ENCODE measurements at regions not wholly inside any gene's neighbourhood (a gene's known extent, or its start where the extent isn't known, plus 50 kb on each side); places are given as distances from the start of the nearest gene placed in this dataset.

DNA sequence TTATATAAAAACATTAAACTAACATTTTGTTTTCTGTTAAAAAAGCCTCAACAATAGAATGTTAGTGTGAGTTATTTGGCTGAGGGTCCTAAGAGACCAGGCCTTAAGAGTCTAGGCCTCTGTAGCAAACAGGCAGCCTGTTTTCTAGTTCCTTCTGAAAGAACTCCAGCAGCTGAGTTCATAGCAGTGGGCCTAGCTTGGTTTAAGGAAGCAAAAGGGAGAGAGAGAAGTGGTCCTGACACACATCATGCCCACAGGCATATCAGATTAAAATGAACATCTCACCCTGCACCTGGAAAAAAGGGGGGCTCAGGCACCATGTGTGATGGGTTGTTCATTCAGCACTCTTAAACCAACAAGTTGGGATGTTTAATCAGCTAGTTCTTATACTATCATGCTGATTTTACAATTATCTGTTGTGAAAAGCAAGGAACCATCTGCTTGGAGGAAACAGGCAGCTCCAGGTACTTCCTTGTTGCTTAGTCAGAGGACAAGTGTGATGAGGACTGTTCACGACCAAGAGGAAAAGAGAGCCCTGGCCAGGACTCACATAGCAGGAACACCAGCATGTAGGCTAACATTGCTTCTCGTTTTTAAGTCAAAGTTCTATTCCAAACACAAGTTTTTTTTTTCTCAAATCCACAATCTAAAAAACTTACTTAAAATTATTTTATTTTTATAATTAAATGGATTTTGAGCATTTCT, 81.3 kb upstream of the FRY start:
- Histone ChIP-seq H3K36me3 (replicated peaks in 1 of 2; ENCODE audit: control insufficient read depth in 1 of 2, insufficient read depth in 2 of 2, low read length in 2 of 2) (no peaks in the 10 kb centered on the region), H3K9ac (ENCODE audit: insufficient read depth, low read depth, low read length) (no peak overlapping the region), H4K20me1 (ENCODE audit: insufficient read depth, low read length) (no peaks in the 10 kb centered on the region), H3K4me1 (ENCODE audit: insufficient read depth, low read length) (no peaks in the 10 kb centered on the region), H2AFZ (ENCODE audit: low read length) (no peak overlapping the region), H3K4me2 (ENCODE audit: low read depth, low read length) (no peak overlapping the region), H3K27me3 (ENCODE audit: control insufficient read depth in 1 of 2, insufficient read depth in 2 of 2, low read length in 2 of 2) (peaks cover 0 to 4% of the 10 kb centered on the region in 2 experiments; a peak in 1 of 5 replicates), H3K4me3 (replicated peaks in 1 of 3; ENCODE audit: insufficient read depth in 1 of 3, low read depth in 2 of 3, low read length in 3 of 3) (no peak overlapping the region), H3K9me3 (ENCODE audit: low read length) (no peaks in the 10 kb centered on the region), H3K79me2 (ENCODE audit: insufficient read depth, low read length) (no peaks in the 10 kb centered on the region), H3K27ac (ENCODE audit: extremely low read length, insufficient read depth, low read length) (no peak overlapping the region)
- intact Hi-C loops (cut with micrococcal nuclease; ENCODE audit: unreplicated experiment) = no loop called here
- no TSS peak for BruUV-seq (replicated peaks)
- FAIRE-seq = no peak
- TF ChIP-seq AGO1 (IDR thresholded peaks at IDR 0.05; ENCODE audit: low read depth, low read length, poor library complexity, severe bottlenecking) (no peak), ZSCAN21 (CRISPR knock-in tag; IDR thresholded peaks at IDR 0.05; ENCODE audit: borderline replicate concordance) (no peak), ZNF839 (CRISPR knock-in tag; IDR thresholded peaks at IDR 0.05; ENCODE audit: borderline replicate concordance) (no peak), KLF13 (CRISPR knock-in tag; IDR thresholded peaks at IDR 0.05) (no peak), MXI1 (IDR thresholded peaks at IDR 0.05; ENCODE audit: borderline replicate concordance, low read depth, low read length) (no peak), ZNF614 (CRISPR knock-in tag; IDR thresholded peaks at IDR 0.05; ENCODE audit: borderline replicate concordance) (no peak), TAF1 (CRISPR knock-in tag; IDR thresholded peaks at IDR 0.05) (no peak), ZNF83 (CRISPR knock-in tag; IDR thresholded peaks at IDR 0.05; ENCODE audit: borderline replicate concordance) (no peak), NFYB (CRISPR knock-in tag; IDR thresholded peaks at IDR 0.05) (no peak), SMAD3 (CRISPR knock-in tag; IDR thresholded peaks at IDR 0.05) (no peak), FOXP1 (IDR thresholded peaks at IDR 0.05) (no peak), FOXP1 (CRISPR knock-in tag; IDR thresholded peaks at IDR 0.05) (no peak), ISL2 (CRISPR knock-in tag; IDR thresholded peaks at IDR 0.05) (no peak)
- TF ChIP-seq, protein P1, sequence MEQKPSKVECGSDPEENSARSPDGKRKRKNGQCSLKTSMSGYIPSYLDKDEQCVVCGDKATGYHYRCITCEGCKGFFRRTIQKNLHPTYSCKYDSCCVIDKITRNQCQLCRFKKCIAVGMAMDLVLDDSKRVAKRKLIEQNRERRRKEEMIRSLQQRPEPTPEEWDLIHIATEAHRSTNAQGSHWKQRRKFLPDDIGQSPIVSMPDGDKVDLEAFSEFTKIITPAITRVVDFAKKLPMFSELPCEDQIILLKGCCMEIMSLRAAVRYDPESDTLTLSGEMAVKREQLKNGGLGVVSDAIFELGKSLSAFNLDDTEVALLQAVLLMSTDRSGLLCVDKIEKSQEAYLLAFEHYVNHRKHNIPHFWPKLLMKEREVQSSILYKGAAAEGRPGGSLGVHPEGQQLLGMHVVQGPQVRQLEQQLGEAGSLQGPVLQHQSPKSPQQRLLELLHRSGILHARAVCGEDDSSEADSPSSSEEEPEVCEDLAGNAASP (CRISPR knock-in tag; IDR thresholded peaks at IDR 0.05; ENCODE audit: borderline replicate concordance) = no peak
- TF ChIP-seq, protein P2, sequence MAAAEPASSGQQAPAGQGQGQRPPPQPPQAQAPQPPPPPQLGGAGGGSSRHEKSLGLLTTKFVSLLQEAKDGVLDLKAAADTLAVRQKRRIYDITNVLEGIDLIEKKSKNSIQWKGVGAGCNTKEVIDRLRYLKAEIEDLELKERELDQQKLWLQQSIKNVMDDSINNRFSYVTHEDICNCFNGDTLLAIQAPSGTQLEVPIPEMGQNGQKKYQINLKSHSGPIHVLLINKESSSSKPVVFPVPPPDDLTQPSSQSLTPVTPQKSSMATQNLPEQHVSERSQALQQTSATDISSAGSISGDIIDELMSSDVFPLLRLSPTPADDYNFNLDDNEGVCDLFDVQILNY (CRISPR knock-in tag; conservative IDR thresholded peaks at IDR 0.05) = no peak
- TF ChIP-seq, protein P3, sequence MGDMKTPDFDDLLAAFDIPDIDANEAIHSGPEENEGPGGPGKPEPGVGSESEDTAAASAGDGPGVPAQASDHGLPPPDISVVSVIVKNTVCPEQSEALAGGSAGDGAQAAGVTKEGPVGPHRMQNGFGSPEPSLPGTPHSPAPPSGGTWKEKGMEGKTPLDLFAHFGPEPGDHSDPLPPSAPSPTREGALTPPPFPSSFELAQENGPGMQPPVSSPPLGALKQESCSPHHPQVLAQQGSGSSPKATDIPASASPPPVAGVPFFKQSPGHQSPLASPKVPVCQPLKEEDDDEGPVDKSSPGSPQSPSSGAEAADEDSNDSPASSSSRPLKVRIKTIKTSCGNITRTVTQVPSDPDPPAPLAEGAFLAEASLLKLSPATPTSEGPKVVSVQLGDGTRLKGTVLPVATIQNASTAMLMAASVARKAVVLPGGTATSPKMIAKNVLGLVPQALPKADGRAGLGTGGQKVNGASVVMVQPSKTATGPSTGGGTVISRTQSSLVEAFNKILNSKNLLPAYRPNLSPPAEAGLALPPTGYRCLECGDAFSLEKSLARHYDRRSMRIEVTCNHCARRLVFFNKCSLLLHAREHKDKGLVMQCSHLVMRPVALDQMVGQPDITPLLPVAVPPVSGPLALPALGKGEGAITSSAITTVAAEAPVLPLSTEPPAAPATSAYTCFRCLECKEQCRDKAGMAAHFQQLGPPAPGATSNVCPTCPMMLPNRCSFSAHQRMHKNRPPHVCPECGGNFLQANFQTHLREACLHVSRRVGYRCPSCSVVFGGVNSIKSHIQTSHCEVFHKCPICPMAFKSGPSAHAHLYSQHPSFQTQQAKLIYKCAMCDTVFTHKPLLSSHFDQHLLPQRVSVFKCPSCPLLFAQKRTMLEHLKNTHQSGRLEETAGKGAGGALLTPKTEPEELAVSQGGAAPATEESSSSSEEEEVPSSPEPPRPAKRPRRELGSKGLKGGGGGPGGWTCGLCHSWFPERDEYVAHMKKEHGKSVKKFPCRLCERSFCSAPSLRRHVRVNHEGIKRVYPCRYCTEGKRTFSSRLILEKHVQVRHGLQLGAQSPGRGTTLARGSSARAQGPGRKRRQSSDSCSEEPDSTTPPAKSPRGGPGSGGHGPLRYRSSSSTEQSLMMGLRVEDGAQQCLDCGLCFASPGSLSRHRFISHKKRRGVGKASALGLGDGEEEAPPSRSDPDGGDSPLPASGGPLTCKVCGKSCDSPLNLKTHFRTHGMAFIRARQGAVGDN (CRISPR knock-in tag; IDR thresholded peaks at IDR 0.05) = no peak
- TF ChIP-seq, protein P4, sequence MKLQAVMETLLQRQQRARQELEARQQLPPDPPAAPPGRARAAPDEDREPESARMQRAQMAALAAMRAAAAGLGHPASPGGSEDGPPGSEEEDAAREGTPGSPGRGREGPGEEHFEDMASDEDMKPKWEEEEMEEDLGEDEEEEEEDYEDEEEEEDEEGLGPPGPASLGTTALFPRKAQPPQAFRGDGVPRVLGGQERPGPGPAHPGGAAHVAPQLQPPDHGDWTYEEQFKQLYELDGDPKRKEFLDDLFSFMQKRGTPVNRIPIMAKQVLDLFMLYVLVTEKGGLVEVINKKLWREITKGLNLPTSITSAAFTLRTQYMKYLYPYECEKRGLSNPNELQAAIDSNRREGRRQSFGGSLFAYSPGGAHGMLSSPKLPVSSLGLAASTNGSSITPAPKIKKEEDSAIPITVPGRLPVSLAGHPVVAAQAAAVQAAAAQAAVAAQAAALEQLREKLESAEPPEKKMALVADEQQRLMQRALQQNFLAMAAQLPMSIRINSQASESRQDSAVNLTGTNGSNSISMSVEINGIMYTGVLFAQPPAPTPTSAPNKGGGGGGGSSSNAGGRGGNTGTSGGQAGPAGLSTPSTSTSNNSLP (IDR thresholded peaks at IDR 0.05; ENCODE audit: low read depth, low read length) = no peak
- ChIA-PET CTCF (ENCODE audit: low intra/inter-chr PET ratio, low total read pairs) (no interaction called here), POLR2A (no interaction called here)
- WGBS (ENCODE audit: low lambda C conversion rate) = 5% methylated on average over 2 of the region's 2 CpGs
- no peak for DNase-seq (ENCODE audit: low spot score)
- in situ Hi-C loops (cut with HindIII; ENCODE audit: extremely low pct_ligation_motif_present, low pct_unique_long_range_greater_than_20kb) = no loop called here
- no peak for ATAC-seq
